ENCODE measurements at regions not wholly inside any gene's neighbourhood (a gene's known extent, or its start where the extent isn't known, plus 50 kb on each side); places are given as distances from the start of the nearest gene placed in this dataset.

DNA sequence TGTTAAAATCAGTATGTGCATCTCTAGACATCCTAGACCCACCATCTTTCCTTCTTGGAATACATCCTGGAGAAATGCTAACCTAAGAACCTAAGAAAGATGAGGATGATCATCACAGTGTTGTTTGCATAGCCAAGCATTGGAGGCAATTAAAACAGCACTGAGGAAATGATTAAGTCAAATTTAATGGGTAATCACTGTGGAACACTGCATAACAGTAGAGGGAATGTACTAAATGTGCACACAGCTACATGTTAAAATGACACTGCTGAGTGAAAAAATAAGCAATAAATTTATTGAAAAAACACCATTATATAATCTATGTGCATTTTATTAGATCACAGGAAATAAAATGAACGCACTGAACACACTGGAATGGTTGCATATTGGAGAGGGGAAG is 987.1 kb upstream of the SEL1L start:
- no peak overlapping the region for H3K4me3 ChIP-seq (ENCODE audit: low read length)
- H3K27me3 ChIP-seq (ENCODE audit: control insufficient read depth, insufficient read depth, low read length), result no peaks in the 10 kb centered on the region
- no peaks in the 10 kb centered on the region for H3K36me3 ChIP-seq (ENCODE audit: insufficient read depth, low read length)
- H3K9ac ChIP-seq (ENCODE audit: low read depth, low read length), result no peak overlapping the region
- no peak overlapping the region for H3K4me2 ChIP-seq (ENCODE audit: low read length)
- no peaks in the 10 kb centered on the region for H3K9me3 ChIP-seq (replicated peaks; ENCODE audit: low read length)
- no peaks in the 10 kb centered on the region for H3K4me1 ChIP-seq (ENCODE audit: control insufficient read depth, insufficient read depth, low read length)

DNA sequence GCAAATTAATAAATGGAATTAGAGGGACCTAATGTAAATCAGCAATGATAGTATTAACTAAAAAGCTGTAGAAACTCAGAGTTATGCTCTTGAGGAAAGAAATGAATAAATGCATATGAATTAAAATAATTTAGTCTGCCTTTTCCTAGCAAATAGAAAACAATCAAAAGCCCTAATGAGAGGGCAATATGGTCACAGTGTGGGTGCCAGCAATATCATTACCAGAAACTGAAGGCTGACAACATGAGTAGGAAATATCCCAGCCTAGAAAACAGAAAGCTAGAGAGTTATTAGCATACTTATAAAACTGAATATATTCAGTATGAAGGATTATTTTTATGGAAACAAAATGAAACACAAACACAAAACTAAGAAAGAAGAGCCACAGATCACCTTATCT is 987.5 kb upstream of the SEL1L start:
- Histone ChIP-seq H3K27me3 (ENCODE audit: control insufficient read depth, insufficient read depth, low read length) (no peaks in the 10 kb centered on the region), H3K9me3 (replicated peaks; ENCODE audit: low read length) (no peaks in the 10 kb centered on the region), H3K4me1 (ENCODE audit: control insufficient read depth, insufficient read depth, low read length) (no peaks in the 10 kb centered on the region), H3K36me3 (ENCODE audit: insufficient read depth, low read length) (no peaks in the 10 kb centered on the region), H3K4me2 (ENCODE audit: low read length) (no peak overlapping the region), H3K9ac (ENCODE audit: low read depth, low read length) (no peak overlapping the region), H3K4me3 (ENCODE audit: low read length) (no peak overlapping the region)

DNA sequence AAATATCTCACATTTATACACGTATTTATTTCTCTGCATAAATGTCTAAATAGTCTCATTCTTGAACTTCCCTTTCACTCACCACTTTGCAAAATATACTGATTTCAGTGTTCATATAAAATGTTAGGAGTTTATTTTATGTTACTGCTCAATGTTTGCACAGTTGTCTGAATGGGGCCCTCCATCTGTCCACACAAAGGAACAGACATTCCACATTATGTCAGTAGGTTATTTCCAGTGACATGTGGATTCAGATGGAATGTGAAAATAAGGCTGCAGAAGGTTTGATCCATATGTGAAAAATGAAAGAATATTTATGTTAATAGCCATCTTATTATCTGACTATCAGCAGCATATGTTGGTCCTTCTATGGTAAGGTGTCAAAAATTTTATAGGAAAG is 994.4 kb upstream of the SEL1L start:
- peaks cover 4% of the 10 kb centered on the region for H3K9me3 ChIP-seq (replicated peaks; ENCODE audit: low read length)
- no peaks in the 10 kb centered on the region for H3K36me3 ChIP-seq (ENCODE audit: insufficient read depth, low read length)
- no peak overlapping the region for H3K4me3 ChIP-seq (ENCODE audit: low read length)
- H3K4me1 ChIP-seq (ENCODE audit: control insufficient read depth, insufficient read depth, low read length), result no peaks in the 10 kb centered on the region
- no peak overlapping the region for H3K4me2 ChIP-seq (ENCODE audit: low read length)
- no peaks in the 10 kb centered on the region for H3K27me3 ChIP-seq (ENCODE audit: control insufficient read depth, insufficient read depth, low read length)
- no peak overlapping the region for H3K9ac ChIP-seq (ENCODE audit: low read depth, low read length)

DNA sequence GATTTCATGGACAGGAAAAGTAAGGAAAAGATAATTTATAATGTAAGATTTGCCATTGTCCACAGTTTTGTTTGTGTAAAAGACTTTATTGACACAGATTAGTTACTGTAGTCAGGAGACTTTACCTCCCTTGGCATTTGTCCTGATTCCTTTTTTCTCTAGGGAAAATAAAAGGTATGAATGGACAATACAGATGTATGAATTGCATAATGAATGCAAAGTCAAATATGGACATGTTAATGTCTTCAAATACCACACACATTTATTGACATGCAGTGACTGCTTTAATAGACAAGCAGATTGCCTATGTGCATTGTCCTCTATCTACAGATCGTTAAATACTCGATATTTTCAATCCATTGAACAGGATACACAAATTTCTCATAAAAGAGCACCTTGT is 999.7 kb upstream of the SEL1L start:
- Histone ChIP-seq H3K4me2 (ENCODE audit: low read length) (no peak overlapping the region), H3K4me1 (ENCODE audit: control insufficient read depth, insufficient read depth, low read length) (no peaks in the 10 kb centered on the region), H3K36me3 (ENCODE audit: insufficient read depth, low read length) (no peaks in the 10 kb centered on the region), H3K27me3 (ENCODE audit: control insufficient read depth, insufficient read depth, low read length) (no peaks in the 10 kb centered on the region), H3K9ac (ENCODE audit: low read depth, low read length) (no peak overlapping the region), H3K9me3 (replicated peaks; ENCODE audit: low read length) (peaks cover 2% of the 10 kb centered on the region), H3K4me3 (ENCODE audit: low read length) (no peak overlapping the region)

DNA sequence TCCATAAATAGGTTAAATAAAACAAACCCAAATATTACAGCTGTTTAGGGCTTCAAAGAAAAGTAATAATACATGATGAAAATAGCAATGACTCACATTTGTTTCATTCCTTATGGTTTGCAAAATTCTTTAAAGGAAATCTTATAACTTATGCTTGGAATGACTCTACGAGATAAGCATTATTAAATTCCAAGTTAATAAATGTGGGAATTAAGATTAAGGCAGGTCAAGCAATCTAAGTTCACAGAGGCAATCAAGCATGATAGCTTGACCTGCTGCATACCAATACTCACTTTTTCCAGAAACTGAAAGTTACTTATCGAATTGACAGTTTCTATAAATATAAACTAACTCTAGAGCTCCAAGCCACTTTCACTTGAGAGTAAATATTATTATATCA is 1002.9 kb upstream of the SEL1L start:
- no peak overlapping the region for H3K4me3 ChIP-seq (ENCODE audit: low read length)
- no peak overlapping the region for H3K4me2 ChIP-seq (ENCODE audit: low read length)
- H3K9me3 ChIP-seq (replicated peaks; ENCODE audit: low read length), result peaks cover 2% of the 10 kb centered on the region
- no peaks in the 10 kb centered on the region for H3K4me1 ChIP-seq (ENCODE audit: control insufficient read depth, insufficient read depth, low read length)
- H3K9ac ChIP-seq (ENCODE audit: low read depth, low read length), result no peak overlapping the region
- H3K36me3 ChIP-seq (ENCODE audit: insufficient read depth, low read length), result no peaks in the 10 kb centered on the region
- no peaks in the 10 kb centered on the region for H3K27me3 ChIP-seq (ENCODE audit: control insufficient read depth, insufficient read depth, low read length)

DNA sequence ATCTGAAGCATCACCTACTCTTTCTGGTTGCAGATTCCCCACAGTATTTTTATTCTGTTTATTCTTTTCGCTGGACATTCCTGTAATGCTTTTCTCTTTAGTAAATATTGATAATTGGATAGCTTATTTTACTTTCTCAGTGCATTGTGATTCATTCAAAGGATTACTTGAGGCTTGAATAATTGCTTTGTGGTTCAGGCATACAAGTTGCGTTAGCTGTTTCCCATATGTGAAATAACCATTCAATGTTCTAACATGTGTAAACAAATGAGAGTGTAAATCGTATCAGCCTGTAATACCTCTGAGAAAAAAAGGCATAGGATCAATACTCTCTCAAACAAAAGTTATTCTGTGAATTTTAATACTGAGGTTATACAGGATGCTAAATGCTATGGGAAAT is 1004.2 kb upstream of the SEL1L start:
- Histone ChIP-seq H3K4me3 (ENCODE audit: low read length) (no peak overlapping the region), H3K36me3 (ENCODE audit: insufficient read depth, low read length) (no peaks in the 10 kb centered on the region), H3K9me3 (replicated peaks; ENCODE audit: low read length) (peaks cover 2% of the 10 kb centered on the region), H3K4me1 (ENCODE audit: control insufficient read depth, insufficient read depth, low read length) (no peaks in the 10 kb centered on the region), H3K9ac (ENCODE audit: low read depth, low read length) (no peak overlapping the region), H3K4me2 (ENCODE audit: low read length) (no peak overlapping the region), H3K27me3 (ENCODE audit: control insufficient read depth, insufficient read depth, low read length) (no peaks in the 10 kb centered on the region)

DNA sequence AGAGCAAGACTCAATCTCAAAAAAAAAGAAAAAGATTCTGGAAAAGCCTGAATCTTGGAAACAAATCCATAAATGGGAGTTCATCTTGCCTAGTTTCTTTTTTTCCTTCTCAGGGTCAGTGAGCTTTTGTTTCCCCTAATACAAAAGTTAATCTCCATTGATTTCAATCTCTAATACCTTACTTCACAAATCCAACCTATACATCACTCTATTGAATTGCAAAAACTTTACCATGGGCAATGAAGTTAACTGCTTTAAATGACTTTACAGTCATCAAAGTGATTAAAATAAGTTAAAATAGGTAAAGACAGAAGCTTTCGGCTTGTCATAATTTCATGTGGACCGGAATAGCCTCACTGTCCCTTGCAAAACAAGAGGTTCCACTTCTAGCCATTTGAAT is 1012.7 kb upstream of the SEL1L start:
- H3K9me3 ChIP-seq (replicated peaks; ENCODE audit: low read length), result no peaks in the 10 kb centered on the region
- no peaks in the 10 kb centered on the region for H3K4me1 ChIP-seq (ENCODE audit: control insufficient read depth, insufficient read depth, low read length)
- H3K36me3 ChIP-seq (ENCODE audit: insufficient read depth, low read length), result no peaks in the 10 kb centered on the region
- H3K9ac ChIP-seq (ENCODE audit: low read depth, low read length), result no peak overlapping the region
- no peak overlapping the region for H3K4me3 ChIP-seq (ENCODE audit: low read length)
- H3K4me2 ChIP-seq (ENCODE audit: low read length), result no peak overlapping the region
- no peaks in the 10 kb centered on the region for H3K27me3 ChIP-seq (ENCODE audit: control insufficient read depth, insufficient read depth, low read length)

DNA sequence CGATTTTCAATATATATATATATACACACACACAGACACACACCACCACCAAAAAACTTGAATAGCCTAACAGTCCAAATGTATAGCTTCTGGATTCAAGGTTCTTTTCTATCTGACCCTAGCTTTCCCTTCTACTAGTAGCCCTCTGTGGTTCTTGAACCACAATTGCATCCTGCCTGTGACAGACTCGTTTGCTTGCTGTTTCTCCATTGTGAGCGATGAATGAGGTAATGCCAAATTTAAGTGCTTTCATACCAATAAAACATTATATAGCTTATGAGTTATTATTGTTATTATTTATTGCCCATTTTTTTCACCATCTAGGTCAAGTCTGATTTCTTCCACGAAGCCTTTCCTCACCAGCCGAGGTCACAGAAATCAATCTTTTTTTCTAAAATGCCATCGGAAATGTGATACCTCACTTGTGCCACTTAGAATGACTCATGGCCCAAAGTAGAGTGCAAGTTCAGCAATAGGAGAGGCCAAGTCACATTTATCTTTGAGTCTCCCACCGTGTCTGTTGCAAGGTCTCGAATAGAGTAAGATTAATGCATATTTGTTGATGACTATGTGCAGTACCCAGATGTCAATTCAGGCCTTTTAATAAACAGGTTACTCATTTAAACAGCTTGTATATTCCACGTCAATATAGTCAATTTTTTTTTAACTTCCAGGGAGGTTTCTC is 1015.8 kb upstream of the SEL1L start:
- no peaks in the 10 kb centered on the region for H3K9me3 ChIP-seq (replicated peaks; ENCODE audit: low read length)
- H3K4me1 ChIP-seq (ENCODE audit: control insufficient read depth, insufficient read depth, low read length), result no peaks in the 10 kb centered on the region
- no peak overlapping the region for H3K4me2 ChIP-seq (ENCODE audit: low read length)
- no peak overlapping the region for H3K9ac ChIP-seq (ENCODE audit: low read depth, low read length)
- H3K36me3 ChIP-seq (ENCODE audit: insufficient read depth, low read length), result no peaks in the 10 kb centered on the region
- no peaks in the 10 kb centered on the region for H3K27me3 ChIP-seq (ENCODE audit: control insufficient read depth, insufficient read depth, low read length)
- H3K4me3 ChIP-seq (ENCODE audit: low read length), result no peak overlapping the region

DNA sequence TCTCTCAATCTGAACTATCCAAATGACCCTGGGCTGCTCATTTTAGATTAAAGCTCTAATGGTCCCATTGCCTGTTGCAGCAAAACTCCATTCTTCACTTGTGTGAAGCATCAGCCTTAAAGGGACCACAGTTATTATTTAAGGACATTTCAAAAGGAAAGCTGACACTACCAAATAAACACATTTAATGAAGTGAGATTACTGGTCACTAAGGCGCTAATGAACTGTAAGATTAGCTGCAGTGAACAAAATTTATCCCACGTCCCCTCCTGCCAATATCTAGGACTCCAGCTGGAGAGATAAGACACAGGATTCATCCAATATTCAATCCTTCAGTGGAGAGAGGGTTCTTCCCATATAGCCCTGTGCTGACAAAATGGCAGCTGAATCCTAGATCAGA is 1029.2 kb upstream of the SEL1L start:
- H3K4me3 ChIP-seq (ENCODE audit: low read length), result no peak overlapping the region
- H3K9me3 ChIP-seq (replicated peaks; ENCODE audit: low read length), result no peaks in the 10 kb centered on the region
- H3K9ac ChIP-seq (ENCODE audit: low read depth, low read length), result no peak overlapping the region
- H3K4me2 ChIP-seq (ENCODE audit: low read length), result no peak overlapping the region
- H3K27me3 ChIP-seq (ENCODE audit: control insufficient read depth, insufficient read depth, low read length), result no peaks in the 10 kb centered on the region
- no peaks in the 10 kb centered on the region for H3K4me1 ChIP-seq (ENCODE audit: control insufficient read depth, insufficient read depth, low read length)
- H3K36me3 ChIP-seq (ENCODE audit: insufficient read depth, low read length), result no peaks in the 10 kb centered on the region

DNA sequence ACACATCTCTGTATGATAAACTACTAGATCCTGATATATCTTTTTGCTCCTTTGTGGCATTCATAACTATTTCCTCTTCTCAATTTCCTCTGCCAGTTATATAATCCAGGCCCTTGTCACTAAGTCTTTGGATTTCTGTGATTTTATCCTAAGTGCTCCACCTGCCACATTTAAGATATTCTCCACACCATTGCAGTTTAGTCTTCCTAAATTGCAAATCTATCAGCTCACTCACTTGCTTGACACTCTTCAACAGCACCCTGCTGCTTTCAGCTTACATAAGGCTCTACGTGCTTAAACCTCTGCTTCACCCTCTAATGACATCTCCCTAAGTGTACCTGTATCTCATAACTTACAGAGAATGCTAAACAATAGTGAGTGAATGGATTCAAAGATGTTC is 1032.2 kb upstream of the SEL1L start:
- Histone ChIP-seq H3K4me3 (ENCODE audit: low read length) (no peak overlapping the region), H3K9me3 (replicated peaks; ENCODE audit: low read length) (peaks cover 6% of the 10 kb centered on the region), H3K4me2 (ENCODE audit: low read length) (no peak overlapping the region), H3K27me3 (ENCODE audit: control insufficient read depth, insufficient read depth, low read length) (no peaks in the 10 kb centered on the region), H3K36me3 (ENCODE audit: insufficient read depth, low read length) (no peaks in the 10 kb centered on the region), H3K9ac (ENCODE audit: low read depth, low read length) (no peak overlapping the region), H3K4me1 (ENCODE audit: control insufficient read depth, insufficient read depth, low read length) (no peaks in the 10 kb centered on the region)

DNA sequence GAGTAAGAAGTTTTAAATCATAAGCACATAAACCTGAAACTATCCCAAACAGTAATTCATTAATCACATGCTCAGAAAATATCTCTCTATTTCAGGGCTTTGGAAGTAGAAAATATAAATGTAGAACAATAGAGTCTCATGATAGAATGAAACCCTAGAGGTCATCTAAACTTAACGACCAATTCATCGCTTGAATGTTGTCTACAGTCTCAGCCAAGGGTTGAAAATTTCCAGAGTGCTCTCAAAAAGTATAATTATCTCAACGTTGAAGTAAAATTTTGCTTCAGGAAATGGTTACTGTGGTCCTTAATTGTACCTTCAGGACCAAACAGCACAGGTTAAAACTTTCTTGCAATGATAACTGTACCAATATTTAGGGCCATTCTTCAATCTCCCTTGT is 1053.6 kb upstream of the SEL1L start:
- H3K4me2 ChIP-seq (ENCODE audit: low read length), result no peak overlapping the region
- peaks cover 11% of the 10 kb centered on the region for H3K9me3 ChIP-seq (replicated peaks; ENCODE audit: low read length)
- no peak overlapping the region for H3K9ac ChIP-seq (ENCODE audit: low read depth, low read length)
- no peaks in the 10 kb centered on the region for H3K4me1 ChIP-seq (ENCODE audit: control insufficient read depth, insufficient read depth, low read length)
- H3K4me3 ChIP-seq (ENCODE audit: low read length), result no peak overlapping the region
- no peaks in the 10 kb centered on the region for H3K27me3 ChIP-seq (ENCODE audit: control insufficient read depth, insufficient read depth, low read length)
- H3K36me3 ChIP-seq (ENCODE audit: insufficient read depth, low read length), result no peaks in the 10 kb centered on the region

DNA sequence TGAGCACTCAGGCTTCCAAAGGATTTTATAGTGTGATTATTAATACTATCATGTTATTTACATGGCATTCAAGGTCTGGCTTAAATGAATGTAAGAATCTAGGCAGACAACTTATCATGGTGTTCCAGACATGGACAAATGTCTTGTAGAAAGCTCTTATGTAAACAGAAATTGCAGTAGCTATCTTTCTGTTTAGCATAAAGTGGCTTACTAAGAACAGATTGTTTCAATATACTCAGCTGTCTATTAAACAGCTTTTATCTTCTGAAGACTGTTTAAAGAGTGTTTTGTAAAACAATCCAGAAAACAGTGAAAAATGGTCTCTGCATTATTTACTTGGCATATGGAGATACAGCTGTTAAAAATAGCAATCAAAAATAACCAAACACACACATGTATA is 1061.8 kb upstream of the SEL1L start:
- Histone ChIP-seq H3K9ac (ENCODE audit: low read depth, low read length) (no peak overlapping the region), H3K4me1 (ENCODE audit: control insufficient read depth, insufficient read depth, low read length) (no peaks in the 10 kb centered on the region), H3K9me3 (replicated peaks; ENCODE audit: low read length) (peaks cover 13% of the 10 kb centered on the region), H3K27me3 (ENCODE audit: control insufficient read depth, insufficient read depth, low read length) (no peaks in the 10 kb centered on the region), H3K4me3 (ENCODE audit: low read length) (no peak overlapping the region), H3K36me3 (ENCODE audit: insufficient read depth, low read length) (no peaks in the 10 kb centered on the region), H3K4me2 (ENCODE audit: low read length) (no peak overlapping the region)
